HEK293 (cell line): ENCODE measurements at regions not wholly inside any gene's neighbourhood (a gene's known extent, or its start where the extent isn't known, plus 50 kb on each side); places are given as distances from the start of the nearest gene placed in this dataset.

Experiments
- CTCF ChIA-PET: fragments of 350-600 bp; formaldehyde crosslinking; extraction: SDS; loops from one replicate; lab custom pipeline; 2021; ENCODE audit warnings: antibody characterized with exemption; lab: Yijun Ruan, JAX
- POLR2A ChIA-PET: fragments of 300-600 bp; formaldehyde crosslinking; extraction: SDS; loops from one replicate; lab custom pipeline; 2020; ENCODE audit warnings: antibody characterized with exemption, inconsistent platforms; lab: Yijun Ruan, JAX
- H3K27ac ChIP-seq: fragments of 200-500 bp; sonication (Bioruptor generic); 2 replicates; pipeline ENCODE4 v1.5.1; 2014; ENCODE audit warnings: low read depth, low read length, control low read depth, inconsistent platforms; ENCODE audit errors: extremely low read depth
- H3K36me3 ChIP-seq, 2 experiments: fragments of 200-500 bp in 1 of 2; sonication (Bioruptor generic) in 1 of 2; 1 replicate in 1 of 2; 2 replicates in 1 of 2; pipeline ENCODE4 v1.5.1; 2014 to 2017; ENCODE audit warnings: inconsistent platforms in 2 of 2, low read length in 2 of 2; ENCODE audit not compliant: control insufficient read depth in 2 of 2, insufficient read depth in 1 of 2
- H3K4me1 ChIP-seq: fragments of 200-500 bp; sonication (Bioruptor generic); 2 replicates; pipeline ENCODE4 v1.5.1; 2014; ENCODE audit warnings: mild to moderate bottlenecking, low read length, inconsistent platforms; ENCODE audit not compliant: control insufficient read depth, insufficient read depth
- H3K4me3 ChIP-seq: 2 replicates; pipeline ENCODE4 v1.5.1; 2011; ENCODE audit warnings: low read depth, mild to moderate bottlenecking, control low read depth, low read length, moderate library complexity
- H3K9me3 ChIP-seq: fragments of 200-500 bp; sonication (Bioruptor generic); 2 replicates; pipeline ENCODE4 v1.5.1; 2014; ENCODE audit warnings: low read depth, low read length, inconsistent platforms; ENCODE audit not compliant: control insufficient read depth, insufficient read depth
- HOXA7 ChIP-seq: sonication (generic); formaldehyde crosslinking; IDR thresholded peaks from 2 replicates; pipeline ENCODE4 v1.8.1; 2022; ENCODE audit warnings: missing genetic modification reagents, borderline replicate concordance
- IKZF3 ChIP-seq: fragments of 450-650 bp; IDR thresholded peaks from 2 replicates; pipeline ENCODE4 v1.5.0; 2018; ENCODE audit warnings: missing biosample characterization, mild to moderate bottlenecking, missing genetic modification characterization, moderate library complexity
- KLF16 ChIP-seq: fragments of 450-650 bp; formaldehyde crosslinking; IDR thresholded peaks from 2 replicates; pipeline ENCODE4 v1.5.1; 2017; ENCODE audit warnings: missing biosample characterization, missing genetic modification characterization
- YY1 ChIP-seq: fragments of 450-650 bp; formaldehyde crosslinking; IDR thresholded peaks from 2 replicates; pipeline ENCODE4 v1.5.1; 2018; ENCODE audit warnings: missing biosample characterization, missing genetic modification characterization
- ZBTB1 ChIP-seq: fragments of 450-650 bp; formaldehyde crosslinking; IDR thresholded peaks from 2 replicates; pipeline ENCODE4 v1.5.1; 2016; ENCODE audit warnings: missing biosample characterization, missing genetic modification characterization
- ZFHX2 ChIP-seq: fragments of 450-650 bp; formaldehyde crosslinking; conservative IDR thresholded peaks from 2 replicates; pipeline ENCODE4 v1.5.1; 2016; ENCODE audit warnings: missing biosample characterization, missing genetic modification characterization
- ZFP3 ChIP-seq: fragments of 450-650 bp; formaldehyde crosslinking; IDR thresholded peaks from 2 replicates; pipeline ENCODE4 v1.5.1; 2016; ENCODE audit warnings: low read depth, missing biosample characterization, missing genetic modification characterization
- ZNF112 ChIP-seq: fragments of 450-650 bp; formaldehyde crosslinking; IDR thresholded peaks from 2 replicates; pipeline ENCODE4 v1.5.0; 2017; ENCODE audit warnings: missing biosample characterization, missing genetic modification characterization
- ZNF169 ChIP-seq: fragments of 450-650 bp; formaldehyde crosslinking; IDR thresholded peaks from 2 replicates; pipeline ENCODE4 v1.5.1; 2016; ENCODE audit warnings: missing biosample characterization, missing genetic modification characterization
- ZNF174 ChIP-seq: fragments of 450-650 bp; formaldehyde crosslinking; IDR thresholded peaks from 2 replicates; pipeline ENCODE4 v1.5.0; 2017; ENCODE audit warnings: missing biosample characterization, mild to moderate bottlenecking, missing genetic modification characterization
- ZNF175 ChIP-seq: fragments of 450-650 bp; formaldehyde crosslinking; IDR thresholded peaks from 2 replicates; pipeline ENCODE4 v1.5.1; 2016; ENCODE audit warnings: missing biosample characterization, missing genetic modification characterization
- ZNF350 ChIP-seq: fragments of 450-650 bp; formaldehyde crosslinking; IDR thresholded peaks from 2 replicates; pipeline ENCODE4 v1.5.0; 2017; ENCODE audit warnings: missing biosample characterization, mild to moderate bottlenecking, missing genetic modification characterization
- ZNF501 ChIP-seq: fragments of 450-650 bp; formaldehyde crosslinking; IDR thresholded peaks from 2 replicates; pipeline ENCODE4 v1.5.1; 2016; ENCODE audit warnings: missing biosample characterization, missing genetic modification characterization
- ZNF548 ChIP-seq: fragments of 450-650 bp; formaldehyde crosslinking; IDR thresholded peaks from 2 replicates; pipeline ENCODE4 v1.5.1; 2016; ENCODE audit warnings: missing biosample characterization, missing genetic modification characterization
- ZNF555 ChIP-seq: fragments of 450-650 bp; formaldehyde crosslinking; conservative IDR thresholded peaks from 2 replicates; pipeline ENCODE4 v1.5.1; 2017; ENCODE audit warnings: missing biosample characterization, mild to moderate bottlenecking, missing genetic modification characterization, inconsistent platforms
- ZNF560 ChIP-seq: fragments of 450-650 bp; formaldehyde crosslinking; IDR thresholded peaks from 2 replicates; pipeline ENCODE4 v1.5.1; 2017; ENCODE audit warnings: missing biosample characterization, missing genetic modification characterization, borderline replicate concordance
- ZNF585B ChIP-seq: fragments of 450-650 bp; formaldehyde crosslinking; IDR thresholded peaks from 2 replicates; pipeline ENCODE4 v1.5.1; 2016; ENCODE audit warnings: missing biosample characterization, missing genetic modification characterization
- ZNF600 ChIP-seq: fragments of 450-650 bp; formaldehyde crosslinking; IDR thresholded peaks from 2 replicates; pipeline ENCODE4 v1.5.1; 2016; ENCODE audit warnings: missing biosample characterization, missing genetic modification characterization
- ZNF654 ChIP-seq: fragments of 450-650 bp; formaldehyde crosslinking; IDR thresholded peaks from 2 replicates; pipeline ENCODE4 v1.5.1; 2016; ENCODE audit warnings: low read depth, missing biosample characterization, missing genetic modification characterization
- ZNF677 ChIP-seq: fragments of 450-650 bp; IDR thresholded peaks from 2 replicates; pipeline ENCODE4 v1.5.0; 2018; ENCODE audit warnings: missing biosample characterization, mild to moderate bottlenecking, missing genetic modification characterization, moderate library complexity
- ZNF701 ChIP-seq: fragments of 450-650 bp; formaldehyde crosslinking; IDR thresholded peaks from 2 replicates; pipeline ENCODE4 v1.5.1; 2016; ENCODE audit warnings: missing biosample characterization, missing genetic modification characterization
- ZNF76 ChIP-seq: fragments of 450-650 bp; formaldehyde crosslinking; IDR thresholded peaks from 2 replicates; pipeline ENCODE4; 2016; ENCODE audit warnings: low read depth, missing biosample characterization, missing genetic modification characterization, borderline replicate concordance
- ZNF785 ChIP-seq: fragments of 450-650 bp; formaldehyde crosslinking; IDR thresholded peaks from 2 replicates; pipeline ENCODE4 v1.5.1; 2016; ENCODE audit warnings: missing biosample characterization, missing genetic modification characterization
- TF ChIP-seq, protein P1 (sequence below): fragments of 450-650 bp; formaldehyde crosslinking; IDR thresholded peaks from 2 replicates; pipeline ENCODE4 v1.5.1; 2017; ENCODE audit warnings: missing biosample characterization, missing genetic modification characterization
- TF ChIP-seq, protein P2 (sequence below): fragments of 450-650 bp; formaldehyde crosslinking; IDR thresholded peaks from 2 replicates; pipeline ENCODE4 v1.5.1; 2017; ENCODE audit warnings: missing biosample characterization, missing genetic modification characterization
- TF ChIP-seq, protein P3 (sequence below): fragments of 450-650 bp; formaldehyde crosslinking; optimal IDR thresholded peaks from 2 replicates; pipeline ENCODE3; 2016; ENCODE audit warnings: missing biosample characterization, mild to moderate bottlenecking, missing genetic modification characterization
- TF ChIP-seq, protein P4 (sequence below): fragments of 450-650 bp; formaldehyde crosslinking; IDR thresholded peaks from 2 replicates; pipeline ENCODE4 v1.5.1; 2016; ENCODE audit warnings: missing biosample characterization, missing genetic modification characterization
- TF ChIP-seq, protein P5 (sequence below): fragments of 450-650 bp; formaldehyde crosslinking; IDR thresholded peaks from 2 replicates; pipeline ENCODE4 v1.5.1; 2016; ENCODE audit warnings: missing biosample characterization, missing genetic modification characterization, low read depth

DNA sequence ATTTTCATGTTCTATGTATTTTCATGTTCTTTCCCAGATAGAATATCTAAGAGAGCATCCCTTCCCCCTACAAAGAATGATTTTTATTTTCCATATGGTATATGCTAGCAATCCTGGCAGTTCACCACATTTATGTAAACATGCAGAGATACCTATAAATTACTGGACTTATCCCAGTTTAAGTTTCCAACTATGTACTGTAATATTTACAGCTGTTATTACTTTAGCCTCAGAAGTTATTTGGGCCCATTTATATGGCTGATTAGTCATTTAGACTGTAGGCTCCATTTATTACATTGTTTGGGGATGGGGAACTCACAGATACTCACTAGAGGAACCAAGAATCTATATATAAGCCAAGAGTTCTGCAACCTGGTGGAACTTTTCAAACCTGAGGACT lies 84.8 kb upstream of the WARS2 start:
- H3K4me3 ChIP-seq: no peak overlapping the region
- TF ChIP-seq ZNF654 (tag by site-specific recombination) (no peak), ZBTB1 (tag by site-specific recombination) (no peak), ZNF548 (tag by site-specific recombination) (no peak), ZNF501 (no peak), ZNF560 (no peak), ZNF701 (tag by site-specific recombination) (no peak), ZNF677 (tag by site-specific recombination) (no peak), ZNF174 (tag by site-specific recombination) (no peak), ZNF600 (tag by site-specific recombination) (no peak), ZNF76 (tag by site-specific recombination) (no peak)
- TF ChIP-seq, protein P1, sequence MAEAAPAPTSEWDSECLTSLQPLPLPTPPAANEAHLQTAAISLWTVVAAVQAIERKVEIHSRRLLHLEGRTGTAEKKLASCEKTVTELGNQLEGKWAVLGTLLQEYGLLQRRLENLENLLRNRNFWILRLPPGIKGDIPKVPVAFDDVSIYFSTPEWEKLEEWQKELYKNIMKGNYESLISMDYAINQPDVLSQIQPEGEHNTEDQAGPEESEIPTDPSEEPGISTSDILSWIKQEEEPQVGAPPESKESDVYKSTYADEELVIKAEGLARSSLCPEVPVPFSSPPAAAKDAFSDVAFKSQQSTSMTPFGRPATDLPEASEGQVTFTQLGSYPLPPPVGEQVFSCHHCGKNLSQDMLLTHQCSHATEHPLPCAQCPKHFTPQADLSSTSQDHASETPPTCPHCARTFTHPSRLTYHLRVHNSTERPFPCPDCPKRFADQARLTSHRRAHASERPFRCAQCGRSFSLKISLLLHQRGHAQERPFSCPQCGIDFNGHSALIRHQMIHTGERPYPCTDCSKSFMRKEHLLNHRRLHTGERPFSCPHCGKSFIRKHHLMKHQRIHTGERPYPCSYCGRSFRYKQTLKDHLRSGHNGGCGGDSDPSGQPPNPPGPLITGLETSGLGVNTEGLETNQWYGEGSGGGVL: no peak
- TF ChIP-seq, protein P2, sequence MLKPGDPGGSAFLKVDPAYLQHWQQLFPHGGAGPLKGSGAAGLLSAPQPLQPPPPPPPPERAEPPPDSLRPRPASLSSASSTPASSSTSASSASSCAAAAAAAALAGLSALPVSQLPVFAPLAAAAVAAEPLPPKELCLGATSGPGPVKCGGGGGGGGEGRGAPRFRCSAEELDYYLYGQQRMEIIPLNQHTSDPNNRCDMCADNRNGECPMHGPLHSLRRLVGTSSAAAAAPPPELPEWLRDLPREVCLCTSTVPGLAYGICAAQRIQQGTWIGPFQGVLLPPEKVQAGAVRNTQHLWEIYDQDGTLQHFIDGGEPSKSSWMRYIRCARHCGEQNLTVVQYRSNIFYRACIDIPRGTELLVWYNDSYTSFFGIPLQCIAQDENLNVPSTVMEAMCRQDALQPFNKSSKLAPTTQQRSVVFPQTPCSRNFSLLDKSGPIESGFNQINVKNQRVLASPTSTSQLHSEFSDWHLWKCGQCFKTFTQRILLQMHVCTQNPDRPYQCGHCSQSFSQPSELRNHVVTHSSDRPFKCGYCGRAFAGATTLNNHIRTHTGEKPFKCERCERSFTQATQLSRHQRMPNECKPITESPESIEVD: no peak
- TF ChIP-seq, protein P3, sequence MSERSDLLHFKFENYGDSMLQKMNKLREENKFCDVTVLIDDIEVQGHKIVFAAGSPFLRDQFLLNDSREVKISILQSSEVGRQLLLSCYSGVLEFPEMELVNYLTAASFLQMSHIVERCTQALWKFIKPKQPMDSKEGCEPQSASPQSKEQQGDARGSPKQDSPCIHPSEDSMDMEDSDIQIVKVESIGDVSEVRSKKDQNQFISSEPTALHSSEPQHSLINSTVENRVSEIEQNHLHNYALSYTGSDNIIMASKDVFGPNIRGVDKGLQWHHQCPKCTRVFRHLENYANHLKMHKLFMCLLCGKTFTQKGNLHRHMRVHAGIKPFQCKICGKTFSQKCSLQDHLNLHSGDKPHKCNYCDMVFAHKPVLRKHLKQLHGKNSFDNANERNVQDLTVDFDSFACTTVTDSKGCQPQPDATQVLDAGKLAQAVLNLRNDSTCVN: no peak
- TF ChIP-seq, protein P4, sequence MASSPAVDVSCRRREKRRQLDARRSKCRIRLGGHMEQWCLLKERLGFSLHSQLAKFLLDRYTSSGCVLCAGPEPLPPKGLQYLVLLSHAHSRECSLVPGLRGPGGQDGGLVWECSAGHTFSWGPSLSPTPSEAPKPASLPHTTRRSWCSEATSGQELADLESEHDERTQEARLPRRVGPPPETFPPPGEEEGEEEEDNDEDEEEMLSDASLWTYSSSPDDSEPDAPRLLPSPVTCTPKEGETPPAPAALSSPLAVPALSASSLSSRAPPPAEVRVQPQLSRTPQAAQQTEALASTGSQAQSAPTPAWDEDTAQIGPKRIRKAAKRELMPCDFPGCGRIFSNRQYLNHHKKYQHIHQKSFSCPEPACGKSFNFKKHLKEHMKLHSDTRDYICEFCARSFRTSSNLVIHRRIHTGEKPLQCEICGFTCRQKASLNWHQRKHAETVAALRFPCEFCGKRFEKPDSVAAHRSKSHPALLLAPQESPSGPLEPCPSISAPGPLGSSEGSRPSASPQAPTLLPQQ (tag by site-specific recombination): no peak
- TF ChIP-seq, all 188 proteins: peak for 0
- ChIA-PET CTCF (no interaction called here), POLR2A (no interaction called here)
- H3K9me3 ChIP-seq: no peaks in the 10 kb centered on the region
- H3K36me3 ChIP-seq: no peaks in the 10 kb centered on the region
- H3K27ac ChIP-seq: no peak overlapping the region
- peaks cover 11% of the 10 kb centered on the region for H3K4me1 ChIP-seq

DNA sequence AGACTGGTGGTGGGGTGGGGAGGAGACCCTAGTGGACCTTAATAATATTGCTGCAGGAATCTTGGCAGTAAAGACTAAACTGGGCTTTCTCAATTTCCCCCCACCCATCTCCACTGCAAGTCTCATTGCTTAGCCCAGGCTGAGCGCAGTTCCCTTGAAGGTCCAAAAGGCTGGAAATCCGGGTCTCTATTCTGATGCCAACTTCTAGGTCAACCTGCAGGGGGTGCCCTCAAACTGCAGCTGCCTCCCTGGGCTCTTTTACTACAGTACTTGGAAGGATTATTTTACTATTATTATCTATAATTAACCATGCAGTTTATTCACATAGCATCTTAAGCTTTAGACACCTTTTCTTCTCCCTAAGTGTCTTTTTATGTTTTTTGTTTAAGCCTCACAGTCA lies 85.4 kb upstream of the WARS2 start:
- CTCF ChIA-PET: no interaction called here
- POLR2A ChIA-PET: no interaction called here
- no peak overlapping the region for H3K4me3 ChIP-seq
- TF ChIP-seq ZFHX2 (tag by site-specific recombination) (no peak), YY1 (tag by site-specific recombination) (no peak), ZNF112 (tag by site-specific recombination) (no peak), ZNF175 (tag by site-specific recombination) (no peak), ZNF785 (tag by site-specific recombination) (no peak), HOXA7 (CRISPR knock-in tag) (no peak), ZNF585B (no peak), ZNF169 (tag by site-specific recombination) (no peak), ZNF548 (tag by site-specific recombination) (no peak), ZFP3 (no peak), IKZF3 (tag by site-specific recombination) (no peak), ZNF555 (tag by site-specific recombination) (no peak), KLF16 (tag by site-specific recombination) (no peak), ZNF350 (no peak)
- TF ChIP-seq, protein P5, sequence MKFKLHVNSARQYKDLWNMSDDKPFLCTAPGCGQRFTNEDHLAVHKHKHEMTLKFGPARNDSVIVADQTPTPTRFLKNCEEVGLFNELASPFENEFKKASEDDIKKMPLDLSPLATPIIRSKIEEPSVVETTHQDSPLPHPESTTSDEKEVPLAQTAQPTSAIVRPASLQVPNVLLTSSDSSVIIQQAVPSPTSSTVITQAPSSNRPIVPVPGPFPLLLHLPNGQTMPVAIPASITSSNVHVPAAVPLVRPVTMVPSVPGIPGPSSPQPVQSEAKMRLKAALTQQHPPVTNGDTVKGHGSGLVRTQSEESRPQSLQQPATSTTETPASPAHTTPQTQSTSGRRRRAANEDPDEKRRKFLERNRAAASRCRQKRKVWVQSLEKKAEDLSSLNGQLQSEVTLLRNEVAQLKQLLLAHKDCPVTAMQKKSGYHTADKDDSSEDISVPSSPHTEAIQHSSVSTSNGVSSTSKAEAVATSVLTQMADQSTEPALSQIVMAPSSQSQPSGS (tag by site-specific recombination): no peak

More for the DNA sequence above, 85.4 kb upstream of the WARS2 start:
- no peak overlapping the region for H3K27ac ChIP-seq
- no peaks in the 10 kb centered on the region for H3K9me3 ChIP-seq
- H3K36me3 ChIP-seq: no peaks in the 10 kb centered on the region
- H3K4me1 ChIP-seq: peaks cover 11% of the 10 kb centered on the region
